HG03196 (cell line): ENCODE measurements at regions not wholly inside any gene's neighbourhood (a gene's known extent, or its start where the extent isn't known, plus 50 kb on each side); places are given as distances from the start of the nearest gene placed in this dataset.

Experiments used
- ATAC-seq: cut with Tn5 transposase; IDR thresholded peaks from one replicate; pipeline ENCODE4 v1.9.1; 2021; ENCODE audit not compliant: unreplicated experiment

DNA sequence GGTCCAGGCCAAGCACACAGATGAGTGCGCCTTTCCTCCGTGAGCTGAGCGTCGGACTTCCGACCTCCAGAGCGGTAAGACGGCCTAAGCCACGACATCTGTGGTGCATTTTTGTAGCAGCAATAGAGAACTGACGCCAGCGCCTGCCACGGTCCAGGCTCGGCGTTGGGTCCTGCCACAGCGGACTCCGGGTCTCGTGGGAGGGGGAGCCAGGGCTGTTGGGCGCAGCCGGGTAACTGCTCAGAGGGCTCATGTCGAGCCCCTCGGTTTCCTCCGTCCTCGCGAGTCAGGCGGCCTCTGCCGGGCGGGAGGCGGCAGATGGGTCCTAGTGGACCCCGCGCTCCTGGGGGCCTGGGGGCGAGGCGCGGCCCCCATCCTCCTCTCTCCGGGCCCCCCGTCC, 216.1 kb downstream of the QKI start:
- ATAC-seq = no peak

DNA sequence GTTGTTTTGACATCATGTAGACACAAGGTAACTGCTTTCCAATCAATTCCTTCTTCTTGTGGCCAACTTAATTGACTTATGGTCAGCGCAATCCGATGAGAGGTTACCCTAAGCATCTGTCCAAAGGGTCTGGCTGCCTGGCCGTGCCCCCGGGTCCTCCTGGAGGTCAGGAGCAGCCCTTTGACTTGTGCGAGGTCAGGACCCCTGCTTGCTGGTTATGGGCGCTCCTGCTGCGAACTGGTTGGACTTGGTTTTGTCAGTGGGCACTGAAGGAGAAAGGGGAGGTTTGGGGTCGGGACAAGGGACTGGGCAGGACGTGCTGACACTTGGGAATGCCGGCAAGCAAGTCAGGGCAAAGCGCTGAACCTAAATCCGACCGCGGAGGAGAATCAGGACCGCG, 215.6 kb downstream of the QKI start:
- no peak for ATAC-seq
